ENCODE measurements at regions not wholly inside any gene's neighbourhood (a gene's known extent, or its start where the extent isn't known, plus 50 kb on each side); places are given as distances from the start of the nearest gene placed in this dataset.

DNA sequence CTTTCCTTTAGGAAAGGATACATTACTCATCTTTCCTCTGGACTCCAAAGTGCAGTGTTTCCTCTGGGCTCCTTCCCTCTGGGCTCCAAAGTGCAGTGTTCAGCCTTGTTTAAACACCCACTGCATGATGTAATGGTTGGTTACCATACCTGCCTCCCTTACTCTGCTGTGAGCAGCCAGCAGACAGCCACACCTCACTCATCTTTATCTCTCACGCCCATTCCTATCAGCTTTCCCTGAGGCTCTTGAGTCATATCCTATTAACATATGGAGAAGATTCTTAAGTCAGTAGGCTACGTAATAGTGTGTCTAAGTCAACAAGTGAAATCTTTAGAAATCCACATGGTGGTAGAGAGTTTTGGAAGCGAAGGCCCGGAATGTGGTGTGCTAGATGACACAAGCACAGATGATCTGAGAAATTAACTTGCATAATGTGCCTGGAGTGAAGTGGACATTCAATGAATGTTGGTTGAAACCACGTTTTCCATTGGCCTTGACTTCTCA lies 97.2 kb upstream of the CTNNB1 start (continued):
- TF ChIP-seq, protein P1, sequence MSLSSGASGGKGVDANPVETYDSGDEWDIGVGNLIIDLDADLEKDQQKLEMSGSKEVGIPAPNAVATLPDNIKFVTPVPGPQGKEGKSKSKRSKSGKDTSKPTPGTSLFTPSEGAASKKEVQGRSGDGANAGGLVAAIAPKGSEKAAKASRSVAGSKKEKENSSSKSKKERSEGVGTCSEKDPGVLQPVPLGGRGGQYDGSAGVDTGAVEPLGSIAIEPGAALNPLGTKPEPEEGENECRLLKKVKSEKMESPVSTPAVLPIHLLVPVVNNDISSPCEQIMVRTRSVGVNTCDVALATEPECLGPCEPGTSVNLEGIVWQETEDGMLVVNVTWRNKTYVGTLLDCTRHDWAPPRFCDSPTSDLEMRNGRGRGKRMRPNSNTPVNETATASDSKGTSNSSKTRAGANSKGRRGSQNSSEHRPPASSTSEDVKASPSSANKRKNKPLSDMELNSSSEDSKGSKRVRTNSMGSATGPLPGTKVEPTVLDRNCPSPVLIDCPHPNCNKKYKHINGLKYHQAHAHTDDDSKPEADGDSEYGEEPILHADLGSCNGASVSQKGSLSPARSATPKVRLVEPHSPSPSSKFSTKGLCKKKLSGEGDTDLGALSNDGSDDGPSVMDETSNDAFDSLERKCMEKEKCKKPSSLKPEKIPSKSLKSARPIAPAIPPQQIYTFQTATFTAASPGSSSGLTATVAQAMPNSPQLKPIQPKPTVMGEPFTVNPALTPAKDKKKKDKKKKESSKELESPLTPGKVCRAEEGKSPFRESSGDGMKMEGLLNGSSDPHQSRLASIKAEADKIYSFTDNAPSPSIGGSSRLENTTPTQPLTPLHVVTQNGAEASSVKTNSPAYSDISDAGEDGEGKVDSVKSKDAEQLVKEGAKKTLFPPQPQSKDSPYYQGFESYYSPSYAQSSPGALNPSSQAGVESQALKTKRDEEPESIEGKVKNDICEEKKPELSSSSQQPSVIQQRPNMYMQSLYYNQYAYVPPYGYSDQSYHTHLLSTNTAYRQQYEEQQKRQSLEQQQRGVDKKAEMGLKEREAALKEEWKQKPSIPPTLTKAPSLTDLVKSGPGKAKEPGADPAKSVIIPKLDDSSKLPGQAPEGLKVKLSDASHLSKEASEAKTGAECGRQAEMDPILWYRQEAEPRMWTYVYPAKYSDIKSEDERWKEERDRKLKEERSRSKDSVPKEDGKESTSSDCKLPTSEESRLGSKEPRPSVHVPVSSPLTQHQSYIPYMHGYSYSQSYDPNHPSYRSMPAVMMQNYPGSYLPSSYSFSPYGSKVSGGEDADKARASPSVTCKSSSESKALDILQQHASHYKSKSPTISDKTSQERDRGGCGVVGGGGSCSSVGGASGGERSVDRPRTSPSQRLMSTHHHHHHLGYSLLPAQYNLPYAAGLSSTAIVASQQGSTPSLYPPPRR (CRISPR knock-in tag; IDR thresholded peaks at IDR 0.05; ENCODE audit: borderline replicate concordance) = no peak
- TF ChIP-seq ZNF124 (CRISPR knock-in tag; IDR thresholded peaks at IDR 0.05) (no peak), NUFIP1 (IDR thresholded peaks at IDR 0.05; ENCODE audit: partially characterized antibody) (no peak), ZNF354B (CRISPR knock-in tag; IDR thresholded peaks at IDR 0.05) (no peak), TGIF2 (CRISPR knock-in tag; IDR thresholded peaks at IDR 0.05) (no peak), SMARCA5 (IDR thresholded peaks at IDR 0.05) (no peak), ZNF830 (CRISPR knock-in tag; IDR thresholded peaks at IDR 0.05) (no peak), TCF3 (CRISPR knock-in tag; IDR thresholded peaks at IDR 0.05) (peak; percentile 43), ZBED1 (IDR thresholded peaks at IDR 0.05) (no peak), POLR2AphosphoS2 (IDR thresholded peaks at IDR 0.05; ENCODE audit: low read length) (no peak), ZNF644 (tag; IDR thresholded peaks at IDR 0.05; ENCODE audit: low read depth) (no peak), TOE1 (IDR thresholded peaks at IDR 0.05; ENCODE audit: borderline replicate concordance) (no peak), TOE1 (CRISPR knock-in tag; IDR thresholded peaks at IDR 0.05; ENCODE audit: borderline replicate concordance, low read depth) (no peak), ZC3H8 (IDR thresholded peaks at IDR 0.05) (no peak), SMAD2 (IDR thresholded peaks at IDR 0.05; ENCODE audit: low read depth, low read length) (no peak), ZNF75A (CRISPR knock-in tag; IDR thresholded peaks at IDR 0.05) (no peak), LEF1 (IDR thresholded peaks at IDR 0.05) (no peak), BMI1 (IDR thresholded peaks at IDR 0.05; ENCODE audit: low read length) (no peak), MAFK (IDR thresholded peaks at IDR 0.05; ENCODE audit: low read length) (no peak), TAL1 (IDR thresholded peaks at IDR 0.05) (peak; percentile 48), OTX1 (CRISPR knock-in tag; IDR thresholded peaks at IDR 0.05) (no peak), FIP1L1 (IDR thresholded peaks at IDR 0.05; ENCODE audit: low read depth, low read length, poor library complexity, severe bottlenecking) (no peak), SUPT5H (IDR thresholded peaks at IDR 0.05) (no peak), MECOM (CRISPR knock-in tag; IDR thresholded peaks at IDR 0.05) (peak; percentile 88), ZSCAN29 (IDR thresholded peaks at IDR 0.05) (no peak), PHB2 (IDR thresholded peaks at IDR 0.05; ENCODE audit: low read depth) (no peak)
- TF ChIP-seq, protein P2, sequence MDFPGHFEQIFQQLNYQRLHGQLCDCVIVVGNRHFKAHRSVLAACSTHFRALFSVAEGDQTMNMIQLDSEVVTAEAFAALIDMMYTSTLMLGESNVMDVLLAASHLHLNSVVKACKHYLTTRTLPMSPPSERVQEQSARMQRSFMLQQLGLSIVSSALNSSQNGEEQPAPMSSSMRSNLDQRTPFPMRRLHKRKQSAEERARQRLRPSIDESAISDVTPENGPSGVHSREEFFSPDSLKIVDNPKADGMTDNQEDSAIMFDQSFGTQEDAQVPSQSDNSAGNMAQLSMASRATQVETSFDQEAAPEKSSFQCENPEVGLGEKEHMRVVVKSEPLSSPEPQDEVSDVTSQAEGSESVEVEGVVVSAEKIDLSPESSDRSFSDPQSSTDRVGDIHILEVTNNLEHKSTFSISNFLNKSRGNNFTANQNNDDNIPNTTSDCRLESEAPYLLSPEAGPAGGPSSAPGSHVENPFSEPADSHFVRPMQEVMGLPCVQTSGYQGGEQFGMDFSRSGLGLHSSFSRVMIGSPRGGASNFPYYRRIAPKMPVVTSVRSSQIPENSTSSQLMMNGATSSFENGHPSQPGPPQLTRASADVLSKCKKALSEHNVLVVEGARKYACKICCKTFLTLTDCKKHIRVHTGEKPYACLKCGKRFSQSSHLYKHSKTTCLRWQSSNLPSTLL (IDR thresholded peaks at IDR 0.05) = no peak
- TF ChIP-seq, protein P3, sequence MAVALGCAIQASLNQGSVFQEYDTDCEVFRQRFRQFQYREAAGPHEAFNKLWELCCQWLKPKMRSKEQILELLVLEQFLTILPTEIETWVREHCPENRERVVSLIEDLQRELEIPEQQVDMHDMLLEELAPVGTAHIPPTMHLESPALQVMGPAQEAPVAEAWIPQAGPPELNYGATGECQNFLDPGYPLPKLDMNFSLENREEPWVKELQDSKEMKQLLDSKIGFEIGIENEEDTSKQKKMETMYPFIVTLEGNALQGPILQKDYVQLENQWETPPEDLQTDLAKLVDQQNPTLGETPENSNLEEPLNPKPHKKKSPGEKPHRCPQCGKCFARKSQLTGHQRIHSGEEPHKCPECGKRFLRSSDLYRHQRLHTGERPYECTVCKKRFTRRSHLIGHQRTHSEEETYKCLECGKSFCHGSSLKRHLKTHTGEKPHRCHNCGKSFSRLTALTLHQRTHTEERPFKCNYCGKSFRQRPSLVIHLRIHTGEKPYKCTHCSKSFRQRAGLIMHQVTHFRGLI (CRISPR knock-in tag; IDR thresholded peaks at IDR 0.05) = no peak
